Lower leg skin (tissue), 3 donors: ENCODE measurements at regions not wholly inside any gene's neighbourhood (a gene's known extent, or its start where the extent isn't known, plus 50 kb on each side); places are given as distances from the start of the nearest gene placed in this dataset.

Source experiments
- CTCF ChIP-seq, 3 donors: fragments of 450-650 bp; IDR thresholded peaks; one replicate each; pipeline ENCODE4 v1.5.1; 2016; ENCODE audit warnings: antibody characterized with exemption in 3 of 3, mild to moderate bottlenecking in 3 of 3, moderate library complexity in 2 of 3
- POLR2A ChIP-seq, 2 donors: fragments of 450-650 bp; IDR thresholded peaks; one replicate each; pipeline ENCODE4 v1.6.1; 2016 to 2017; ENCODE audit warnings: antibody characterized with exemption in 2 of 2, mild to moderate bottlenecking in 1 of 2, moderate library complexity in 1 of 2

DNA sequence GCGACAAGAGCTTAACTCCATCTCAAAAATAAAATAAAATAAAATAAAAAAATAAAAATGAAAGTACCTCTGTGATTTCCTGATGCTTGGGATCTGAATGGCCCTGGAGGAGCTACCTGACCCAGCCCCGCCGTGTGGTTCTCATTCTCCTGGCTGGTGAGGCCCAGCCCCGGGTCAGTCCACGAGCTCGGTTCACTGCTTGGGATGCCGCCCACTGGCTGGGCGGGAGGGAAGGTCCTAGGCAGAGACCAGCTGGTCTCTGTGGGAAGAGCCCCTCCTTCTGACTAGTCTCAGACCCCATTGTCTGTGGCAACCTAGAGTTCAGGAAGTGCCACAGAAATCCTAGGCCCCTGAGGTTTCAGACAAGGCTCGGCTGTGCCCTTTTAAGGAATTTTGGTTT lies 55.1 kb upstream of the DLGAP1 start:
- TF ChIP-seq CTCF (IDR thresholded peaks at IDR 0.05) (no peak), POLR2A (IDR thresholded peaks at IDR 0.05) (no peak)
